OCI-LY7 (cell line): ENCODE measurements at regions not wholly inside any gene's neighbourhood (a gene's known extent, or its start where the extent isn't known, plus 50 kb on each side); places are given as distances from the start of the nearest gene placed in this dataset.
A peak's percentile ranks its signal among the peaks of the same experiment; 100 is the strongest.

Experiments used
- BruUV-seq: library from RNA; stranded (reverse); fragments of 400-500 nt; replicated peaks from 2 replicates; lab custom pipeline; 2021; lab: Mats Ljungman, UMichigan
- CTCF ChIA-PET: fragments of 300-600 bp; sonication (Branson Sonifier 250); formaldehyde crosslinking; loops from one replicate; lab custom pipeline; 2022; ENCODE audit warnings: antibody characterized with exemption; ENCODE audit not compliant: unreplicated experiment; lab: Charles Lee
- POLR2A ChIA-PET: fragments of 300-600 bp; sonication (Branson Sonifier 250); formaldehyde crosslinking; loops from one replicate; lab custom pipeline; 2022; ENCODE audit warnings: antibody characterized with exemption; lab: Charles Lee
- DNase-seq: peaks from one replicate; pipeline ENCODE4 v3.0.0-alpha.2; 2015; ENCODE audit warnings: low spot score
- H2AFZ ChIP-seq: fragments of 200-600 bp; sonication (generic), shearing (Covaris generic); 2 replicates; pipeline ENCODE4 v1.6.1; 2014; ENCODE audit warnings: mild to moderate bottlenecking, antibody characterized with exemption, low read length, moderate library complexity
- H3K27ac ChIP-seq: fragments of 200-600 bp; sonication (generic); 2 replicates; pipeline ENCODE4 v1.5.1; 2014; ENCODE audit warnings: mixed run types, low read depth, mild to moderate bottlenecking, moderate library complexity, low read length, inconsistent platforms; ENCODE audit not compliant: poor library complexity, severe bottlenecking
- H3K36me3 ChIP-seq: fragments of 200-600 bp; sonication (generic); 2 replicates; pipeline ENCODE4 v1.6.1; 2014; ENCODE audit warnings: mild to moderate bottlenecking, antibody characterized with exemption, low read length, moderate library complexity, mixed read lengths; ENCODE audit not compliant: insufficient read depth
- H3K4me1 ChIP-seq: fragments of 200-600 bp; sonication (generic); 2 replicates; pipeline ENCODE4 v1.5.1; 2014; ENCODE audit warnings: mild to moderate bottlenecking, low read length; ENCODE audit not compliant: insufficient read depth, poor library complexity, severe bottlenecking
- H3K4me2 ChIP-seq: fragments of 200-600 bp; sonication (generic); 2 replicates; pipeline ENCODE4 v1.6.1; 2014; ENCODE audit warnings: mild to moderate bottlenecking, low read length
- H3K4me3 ChIP-seq: fragments of 200-600 bp; sonication (generic); 2 replicates; pipeline ENCODE4 v1.5.1; 2014; ENCODE audit warnings: mild to moderate bottlenecking, low read depth, low read length; ENCODE audit not compliant: poor library complexity, severe bottlenecking
- H3K79me2 ChIP-seq: fragments of 200-600 bp; sonication (generic); 2 replicates; pipeline ENCODE4 v1.6.1; 2016; ENCODE audit warnings: low read depth, mild to moderate bottlenecking, low read length, moderate library complexity, mixed read lengths; ENCODE audit not compliant: insufficient read depth
- H3K9me2 ChIP-seq: fragments of 200-600 bp; sonication (generic); 2 replicates; pipeline ENCODE4 v1.6.1; 2016; ENCODE audit warnings: mild to moderate bottlenecking, low read length, mixed read lengths; ENCODE audit not compliant: insufficient read depth
- H3K9me3 ChIP-seq: fragments of 200-600 bp; sonication (generic); 2 replicates; pipeline ENCODE4 v1.6.1; 2014; ENCODE audit warnings: mild to moderate bottlenecking, mixed run types, low read length, mixed read lengths
- H4K20me1 ChIP-seq: fragments of 200-600 bp; sonication (generic); 2 replicates; pipeline ENCODE4 v1.6.1; 2014; ENCODE audit warnings: mild to moderate bottlenecking, antibody characterized with exemption, low read length, moderate library complexity, mixed read lengths; ENCODE audit not compliant: insufficient read depth
- CTCF ChIP-seq: fragments of 200-600 bp; sonication (generic); conservative IDR thresholded peaks from 2 replicates; pipeline ENCODE4 v1.5.1; 2014; ENCODE audit warnings: mild to moderate bottlenecking, antibody characterized with exemption, low read length, moderate library complexity, mixed read lengths
- EZH2phosphoT487 ChIP-seq: fragments of 200-600 bp; sonication (generic); IDR thresholded peaks from 2 replicates; pipeline ENCODE4 v1.6.1; 2018; ENCODE audit warnings: low read depth, borderline replicate concordance, mild to moderate bottlenecking, mixed run types, antibody characterized with exemption, low read length, moderate library complexity, mixed read lengths
- intact Hi-C: fragments of 100-400 bp; cut with micrococcal nuclease; formaldehyde crosslinking; loops from one replicate; pipeline ENCODE4 v1.10.0; 2022; ENCODE audit not compliant: unreplicated experiment

GRCh38 chr2:144268036-144268678, 251.8 kb downstream of the ZEB2 start:
- ChIA-PET POLR2A (no interaction called here), CTCF (no interaction called here)
- no peak overlapping the region for H3K27ac ChIP-seq
- BruUV-seq, result no TSS peak
- intact Hi-C loops, result no loop called here
- no peak overlapping the region for H3K4me2 ChIP-seq
- TF ChIP-seq EZH2phosphoT487, result no peak
- TF ChIP-seq CTCF, result no peak
- no peaks in the 10 kb centered on the region for H3K9me2 ChIP-seq
- no peak overlapping the region for H2AFZ ChIP-seq
- H4K20me1 ChIP-seq, result no peaks in the 10 kb centered on the region
- H3K9me3 ChIP-seq, result no peaks in the 10 kb centered on the region
- no peak for DNase-seq
- H3K36me3 ChIP-seq, result no peaks in the 10 kb centered on the region; the same call in 1 of the 2 replicates
- H3K4me1 ChIP-seq, result peaks cover 8% of the 10 kb centered on the region
- H3K79me2 ChIP-seq, result peaks cover 9% of the 10 kb centered on the region; the same call in 1 of the 2 replicates
- no peak overlapping the region for H3K4me3 ChIP-seq

GRCh38 chr2:144267239-144267638, 252.7 kb downstream of the ZEB2 start:
- ChIA-PET CTCF (no interaction called here), POLR2A (interaction anchor here (0.5 kb wide), 1 partner anchor 12 kb away, joined by 3 read pairs; no protein-coding TSS in a partner anchor)
- DNase-seq, result peak; percentile 28
- H3K4me2 ChIP-seq, result no peak overlapping the region
- no TSS peak for BruUV-seq
- H3K79me2 ChIP-seq, result peaks cover 9% of the 10 kb centered on the region; the same call in 1 of the 2 replicates
- H3K9me3 ChIP-seq, result no peaks in the 10 kb centered on the region
- H3K4me3 ChIP-seq, result no peak overlapping the region
- no peaks in the 10 kb centered on the region for H4K20me1 ChIP-seq
- no peak overlapping the region for H2AFZ ChIP-seq
- no peaks in the 10 kb centered on the region; the same call in 1 of the 2 replicates for H3K36me3 ChIP-seq
- H3K9me2 ChIP-seq, result no peaks in the 10 kb centered on the region
- H3K4me1 ChIP-seq, result peaks cover 8% of the 10 kb centered on the region
- intact Hi-C loops, result no loop called here
- TF ChIP-seq EZH2phosphoT487 (no peak), CTCF (no peak)
- no peak overlapping the region for H3K27ac ChIP-seq

- no TSS peak for BruUV-seq
- no peak for DNase-seq
- Histone ChIP-seq H3K9me2 (no peaks in the 10 kb centered on the region), H2AFZ (no peak overlapping the region), H3K27ac (no peak overlapping the region), H3K36me3 (no peaks in the 10 kb centered on the region; the same call in 1 of the 2 replicates), H4K20me1 (no peaks in the 10 kb centered on the region), H3K4me1 (peaks cover 14% of the 10 kb centered on the region), H3K4me2 (no peak overlapping the region), H3K4me3 (no peak overlapping the region), H3K79me2 (peaks cover 9% of the 10 kb centered on the region; the same call in 1 of the 2 replicates), H3K9me3 (no peaks in the 10 kb centered on the region)
- POLR2A ChIA-PET, result interaction anchor here (0.6 to 1.2 kb wide), 3 partner anchors 8 to 38 kb away, joined by 3 read pairs; no protein-coding TSS in a partner anchor
- TF ChIP-seq EZH2phosphoT487, result no peak
- no peak for TF ChIP-seq CTCF
- intact Hi-C loops, result no loop called here
- CTCF ChIA-PET, result no interaction called here
Measured at GRCh38 chr2:144265654-144266053, 254.3 kb downstream of the ZEB2 start.
